ENCODE measurements at regions not wholly inside any gene's neighbourhood (a gene's known extent, or its start where the extent isn't known, plus 50 kb on each side); places are given as distances from the start of the nearest gene placed in this dataset.

- TF ChIP-seq POLR2A (IDR thresholded peaks at IDR 0.05) (no peak), CTCF (IDR thresholded peaks at IDR 0.05) (no peak)
Measured at GRCh38 chr6:10201606-10202510, 213.0 kb downstream of the TFAP2A start.
